Uterus (tissue), 2 donors: ENCODE measurements at regions not wholly inside any gene's neighbourhood (a gene's known extent, or its start where the extent isn't known, plus 50 kb on each side); places are given as distances from the start of the nearest gene placed in this dataset.

ENCODE experiments used
- CTCF ChIP-seq, 4 experiments: fragments of 200-600 bp in 2 of 4; fragments of 450-650 bp in 2 of 4; sonication (generic) in 2 of 4; IDR thresholded peaks; one replicate each; pipeline ENCODE4 v1.5.1; 2016 to 2019; ENCODE audit warnings: antibody characterized with exemption in 4 of 4, mild to moderate bottlenecking in 2 of 4, moderate library complexity in 1 of 4
- POLR2A ChIP-seq, 2 donors: fragments of 450-650 bp; IDR thresholded peaks; one replicate each; pipeline ENCODE4 v1.6.1; 2016; ENCODE audit warnings: antibody characterized with exemption in 2 of 2, mild to moderate bottlenecking in 1 of 2, moderate library complexity in 1 of 2

- TF ChIP-seq POLR2A (IDR thresholded peaks at IDR 0.05) (no peak), CTCF (IDR thresholded peaks at IDR 0.05) (no peak)
Observed at GRCh38 chr7:15753887-15754579, 67.5 kb upstream of the MEOX2 start.
